SU-DHL-6 (cell line): ENCODE measurements at regions not wholly inside any gene's neighbourhood (a gene's known extent, or its start where the extent isn't known, plus 50 kb on each side); places are given as distances from the start of the nearest gene placed in this dataset.

ENCODE experiments used
- H2AFZ ChIP-seq: fragments of 200-600 bp; sonication (generic); 2 replicates; pipeline ENCODE4 v1.6.1; 2014; ENCODE audit warnings: low read depth, mild to moderate bottlenecking, moderate library complexity, mixed read lengths, antibody characterized with exemption, low read length; ENCODE audit not compliant: severe bottlenecking
- H3F3A ChIP-seq: fragments of 200-600 bp; shearing (Covaris generic); 2 replicates; pipeline ENCODE4 v1.6.0; 2016; ENCODE audit warnings: antibody characterized with exemption, mild to moderate bottlenecking; ENCODE audit not compliant: insufficient read depth
- H3K27ac ChIP-seq: fragments of 200-600 bp; sonication (generic); 2 replicates; pipeline ENCODE4 v1.5.1; 2016; ENCODE audit warnings: low read depth, mild to moderate bottlenecking, low read length, moderate library complexity, mixed read lengths
- H3K27me3 ChIP-seq: fragments of 200-600 bp; sonication (generic), shearing (Covaris generic); 2 replicates; pipeline ENCODE4 v1.6.0; 2014; ENCODE audit warnings: mild to moderate bottlenecking, low read length
- H3K36me3 ChIP-seq: fragments of 200-600 bp; sonication (generic); 2 replicates; pipeline ENCODE4 v1.6.1; 2014; ENCODE audit warnings: mild to moderate bottlenecking, low read length, mixed read lengths
- H3K4me2 ChIP-seq: fragments of 300-600, 200-600 bp; shearing (Covaris generic), sonication (generic); 2 replicates; pipeline ENCODE4 v1.6.0; 2014; ENCODE audit warnings: low read length, low read depth, mild to moderate bottlenecking; ENCODE audit not compliant: poor library complexity, severe bottlenecking
- H3K4me3 ChIP-seq: fragments of 200-600 bp; sonication (generic); 2 replicates; pipeline ENCODE4 v1.5.1; 2014; ENCODE audit warnings: antibody characterized with exemption, low read length, mild to moderate bottlenecking, mixed read lengths; ENCODE audit not compliant: insufficient read depth, poor library complexity, severe bottlenecking
- H3K79me2 ChIP-seq: fragments of 200-600 bp; sonication (generic); 2 replicates; pipeline ENCODE4 v1.6.1; 2014; ENCODE audit warnings: mild to moderate bottlenecking, low read length, moderate library complexity; ENCODE audit not compliant: insufficient read depth
- H3K9ac ChIP-seq: fragments of 200-600 bp; sonication (generic); 2 replicates; pipeline ENCODE4 v1.7.0; 2014; ENCODE audit warnings: mild to moderate bottlenecking, low read length
- H3K9me2 ChIP-seq: fragments of 200-600 bp; sonication (generic); replicated peaks from 2 replicates; pipeline ENCODE4 v1.6.1; 2014; ENCODE audit warnings: low read length; ENCODE audit not compliant: insufficient read depth
- H3K9me3 ChIP-seq: fragments of 200-600 bp; sonication (generic); 2 replicates; pipeline ENCODE4 v1.6.1; 2014; ENCODE audit warnings: low read length, mixed read lengths; ENCODE audit not compliant: insufficient read depth
- H4K20me1 ChIP-seq: fragments of 200-600 bp; sonication (generic); 2 replicates; pipeline ENCODE4 v1.6.1; 2014; ENCODE audit warnings: low read depth, mild to moderate bottlenecking, antibody characterized with exemption, low read length, moderate library complexity, mixed read lengths
- EZH2phosphoT487 ChIP-seq: fragments of 200-600 bp; sonication (generic), shearing (Covaris generic); conservative IDR thresholded peaks from 2 replicates; pipeline ENCODE4 v1.6.1; 2018; ENCODE audit warnings: mild to moderate bottlenecking, antibody characterized with exemption, low read length, moderate library complexity, mixed read lengths
- TF ChIP-seq, protein P1 (sequence below): fragments of 200-600 bp; sonication (generic); IDR thresholded peaks from one replicate; pipeline ENCODE4 v1.5.1; 2017; ENCODE audit warnings: antibody characterized with exemption, mild to moderate bottlenecking, low read length, moderate library complexity; ENCODE audit not compliant: insufficient read depth, poor library complexity, severe bottlenecking

- H3K36me3 ChIP-seq, result no peaks in the 10 kb centered on the region
- no peak overlapping the region for H3K4me2 ChIP-seq
- no peaks in the 10 kb centered on the region for H3F3A ChIP-seq
- no peaks in the 10 kb centered on the region for H4K20me1 ChIP-seq
- H3K27ac ChIP-seq, result no peak overlapping the region
- no peaks in the 10 kb centered on the region for H3K9me3 ChIP-seq
- no peaks in the 10 kb centered on the region for H3K79me2 ChIP-seq
- no peaks in the 10 kb centered on the region for H3K27me3 ChIP-seq
- no peak overlapping the region for H3K4me3 ChIP-seq
- H3K9me2 ChIP-seq, result no peaks in the 10 kb centered on the region
- no peak overlapping the region for H2AFZ ChIP-seq
- H3K9ac ChIP-seq, result no peak overlapping the region
- TF ChIP-seq, protein P1, sequence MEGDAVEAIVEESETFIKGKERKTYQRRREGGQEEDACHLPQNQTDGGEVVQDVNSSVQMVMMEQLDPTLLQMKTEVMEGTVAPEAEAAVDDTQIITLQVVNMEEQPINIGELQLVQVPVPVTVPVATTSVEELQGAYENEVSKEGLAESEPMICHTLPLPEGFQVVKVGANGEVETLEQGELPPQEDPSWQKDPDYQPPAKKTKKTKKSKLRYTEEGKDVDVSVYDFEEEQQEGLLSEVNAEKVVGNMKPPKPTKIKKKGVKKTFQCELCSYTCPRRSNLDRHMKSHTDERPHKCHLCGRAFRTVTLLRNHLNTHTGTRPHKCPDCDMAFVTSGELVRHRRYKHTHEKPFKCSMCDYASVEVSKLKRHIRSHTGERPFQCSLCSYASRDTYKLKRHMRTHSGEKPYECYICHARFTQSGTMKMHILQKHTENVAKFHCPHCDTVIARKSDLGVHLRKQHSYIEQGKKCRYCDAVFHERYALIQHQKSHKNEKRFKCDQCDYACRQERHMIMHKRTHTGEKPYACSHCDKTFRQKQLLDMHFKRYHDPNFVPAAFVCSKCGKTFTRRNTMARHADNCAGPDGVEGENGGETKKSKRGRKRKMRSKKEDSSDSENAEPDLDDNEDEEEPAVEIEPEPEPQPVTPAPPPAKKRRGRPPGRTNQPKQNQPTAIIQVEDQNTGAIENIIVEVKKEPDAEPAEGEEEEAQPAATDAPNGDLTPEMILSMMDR, result no peak
- no peak for TF ChIP-seq EZH2phosphoT487
Observed at GRCh38 chr4:64477127-64477526, 67.9 kb upstream of the TECRL start.

GRCh38 chr4:64465263-64465662 is 56.0 kb upstream of the TECRL start:
- no peaks in the 10 kb centered on the region for H4K20me1 ChIP-seq
- H3K27ac ChIP-seq, result no peak overlapping the region
- H3K27me3 ChIP-seq, result no peaks in the 10 kb centered on the region
- H3K4me3 ChIP-seq, result no peak overlapping the region
- no peak overlapping the region for H2AFZ ChIP-seq
- no peaks in the 10 kb centered on the region for H3K9me3 ChIP-seq
- H3K79me2 ChIP-seq, result no peaks in the 10 kb centered on the region
- H3K9me2 ChIP-seq, result no peaks in the 10 kb centered on the region
- no peak overlapping the region for H3K9ac ChIP-seq
- no peak overlapping the region for H3K4me2 ChIP-seq
- no peak for TF ChIP-seq EZH2phosphoT487
- TF ChIP-seq, protein P1, result no peak
- no peaks in the 10 kb centered on the region for H3K36me3 ChIP-seq
- no peaks in the 10 kb centered on the region for H3F3A ChIP-seq

DNA sequence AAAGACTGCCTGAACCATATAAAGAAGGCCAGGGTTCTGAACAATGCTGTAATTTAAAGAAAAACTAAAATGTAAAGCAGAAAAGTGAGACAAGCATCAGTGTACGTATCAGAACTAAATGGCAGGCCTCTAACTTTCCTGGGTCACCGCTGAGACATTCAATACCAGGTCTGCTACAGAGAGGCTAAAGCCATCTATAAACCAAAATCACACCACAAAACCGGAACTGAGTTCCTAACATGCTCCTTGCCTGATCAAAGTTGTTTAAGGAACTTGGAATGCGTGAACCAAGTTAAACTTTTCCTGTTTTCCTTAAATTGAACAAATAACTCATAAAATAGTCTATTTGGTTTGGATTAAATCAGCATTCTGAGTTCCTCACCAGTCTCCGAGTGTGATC is 55.3 kb upstream of the TECRL start:
- H3K4me3 ChIP-seq, result no peak overlapping the region
- peak overlapping the region; percentile 68 for H2AFZ ChIP-seq

More for the DNA sequence above, 55.3 kb upstream of the TECRL start:
- Histone ChIP-seq H3K36me3 (no peaks in the 10 kb centered on the region), H3K79me2 (no peaks in the 10 kb centered on the region), H3K27me3 (no peaks in the 10 kb centered on the region), H4K20me1 (no peaks in the 10 kb centered on the region), H3F3A (no peaks in the 10 kb centered on the region), H3K27ac (no peak overlapping the region), H3K9me3 (no peaks in the 10 kb centered on the region), H3K9ac (no peak overlapping the region), H3K9me2 (no peaks in the 10 kb centered on the region), H3K4me2 (no peak overlapping the region)
- no peak for TF ChIP-seq EZH2phosphoT487
- TF ChIP-seq, protein P1, result no peak
